ENCODE measurements at regions not wholly inside any gene's neighbourhood (a gene's known extent, or its start where the extent isn't known, plus 50 kb on each side); places are given as distances from the start of the nearest gene placed in this dataset.
"Not testable (repeated sequence)": the region's sequence is repeated elsewhere in the genome, so short reads cannot be mapped to it uniquely, and the experiment has no call there.

- Histone ChIP-seq H3K27ac (no peak overlapping the region), H3K36me3 (no peaks in the 10 kb centered on the region), H3K4me1 (no peaks in the 10 kb centered on the region), H3K9me3 (no peaks in the 10 kb centered on the region), H3K4me3 (no peak overlapping the region), H3K27me3 (no peaks in the 10 kb centered on the region)
- 83 to 94% methylated on average over 9 of the region's 9 CpGs for WGBS, 2 donors
- DNase-seq: no peak
- TF ChIP-seq POLR2AphosphoS5 (IDR thresholded peaks at IDR 0.05) (no peak), POLR2A (IDR thresholded peaks at IDR 0.05) (no peak), EP300 (IDR thresholded peaks at IDR 0.05) (no peak)
- TF ChIP-seq, protein P1, sequence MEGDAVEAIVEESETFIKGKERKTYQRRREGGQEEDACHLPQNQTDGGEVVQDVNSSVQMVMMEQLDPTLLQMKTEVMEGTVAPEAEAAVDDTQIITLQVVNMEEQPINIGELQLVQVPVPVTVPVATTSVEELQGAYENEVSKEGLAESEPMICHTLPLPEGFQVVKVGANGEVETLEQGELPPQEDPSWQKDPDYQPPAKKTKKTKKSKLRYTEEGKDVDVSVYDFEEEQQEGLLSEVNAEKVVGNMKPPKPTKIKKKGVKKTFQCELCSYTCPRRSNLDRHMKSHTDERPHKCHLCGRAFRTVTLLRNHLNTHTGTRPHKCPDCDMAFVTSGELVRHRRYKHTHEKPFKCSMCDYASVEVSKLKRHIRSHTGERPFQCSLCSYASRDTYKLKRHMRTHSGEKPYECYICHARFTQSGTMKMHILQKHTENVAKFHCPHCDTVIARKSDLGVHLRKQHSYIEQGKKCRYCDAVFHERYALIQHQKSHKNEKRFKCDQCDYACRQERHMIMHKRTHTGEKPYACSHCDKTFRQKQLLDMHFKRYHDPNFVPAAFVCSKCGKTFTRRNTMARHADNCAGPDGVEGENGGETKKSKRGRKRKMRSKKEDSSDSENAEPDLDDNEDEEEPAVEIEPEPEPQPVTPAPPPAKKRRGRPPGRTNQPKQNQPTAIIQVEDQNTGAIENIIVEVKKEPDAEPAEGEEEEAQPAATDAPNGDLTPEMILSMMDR (IDR thresholded peaks at IDR 0.05): no peak
- intact Hi-C loops (cut with DNase I): no loop called here
Observed at GRCh38 chr11:71133946-71134345, 118.4 kb downstream of the SHANK2 start.

GRCh38 chr11:71131861-71132260, 120.5 kb downstream of the SHANK2 start:
- no peaks in the 10 kb centered on the region for H3K9me3 ChIP-seq
- 71 to 84% methylated on average over 15 of the region's 15 CpGs for WGBS, 2 donors
- no peaks in the 10 kb centered on the region for H3K4me1 ChIP-seq
- no peaks in the 10 kb centered on the region for H3K27me3 ChIP-seq
- no peaks in the 10 kb centered on the region for H3K36me3 ChIP-seq
- intact Hi-C loops (cut with DNase I): no loop called here
- no peak overlapping the region for H3K27ac ChIP-seq
- DNase-seq: no peak
- TF ChIP-seq POLR2A (IDR thresholded peaks at IDR 0.05) (no peak), EP300 (IDR thresholded peaks at IDR 0.05) (no peak), POLR2AphosphoS5 (IDR thresholded peaks at IDR 0.05) (no peak)
- TF ChIP-seq, protein P1 (IDR thresholded peaks at IDR 0.05): no peak
- H3K4me3 ChIP-seq: no peak overlapping the region

- intact Hi-C loops (cut with DNase I): no loop called here
- no peaks in the 10 kb centered on the region for H3K27me3 ChIP-seq
- 88 to 95% methylated on average over 8 of the region's 8 CpGs for WGBS, 2 donors
- TF ChIP-seq, protein P1 (IDR thresholded peaks at IDR 0.05): no peak
- no peak for TF ChIP-seq POLR2AphosphoS5 (IDR thresholded peaks at IDR 0.05)
- no peak for TF ChIP-seq POLR2A (IDR thresholded peaks at IDR 0.05)
- TF ChIP-seq EP300 (IDR thresholded peaks at IDR 0.05): no peak
- no peak overlapping the region for H3K27ac ChIP-seq
- H3K4me1 ChIP-seq: no peaks in the 10 kb centered on the region
- H3K36me3 ChIP-seq: no peaks in the 10 kb centered on the region
- H3K9me3 ChIP-seq: no peaks in the 10 kb centered on the region
- DNase-seq: no peak
- no peak overlapping the region for H3K4me3 ChIP-seq
Observed at GRCh38 chr11:71130106-71130505, 122.3 kb downstream of the SHANK2 start.

- intact Hi-C loops (cut with DNase I): no loop called here
- H3K27ac ChIP-seq: no peak overlapping the region
- H3K36me3 ChIP-seq: no peaks in the 10 kb centered on the region
- TF ChIP-seq, protein P1 (IDR thresholded peaks at IDR 0.05): no peak
- TF ChIP-seq EP300 (IDR thresholded peaks at IDR 0.05) (no peak), POLR2A (IDR thresholded peaks at IDR 0.05) (no peak), POLR2AphosphoS5 (IDR thresholded peaks at IDR 0.05) (no peak)
- WGBS, 2 donors: 91 to 92% methylated on average over 5 of the region's 5 CpGs
- no peak overlapping the region for H3K4me3 ChIP-seq
- no peak for DNase-seq
- H3K4me1 ChIP-seq: no peaks in the 10 kb centered on the region
- no peaks in the 10 kb centered on the region for H3K9me3 ChIP-seq
- no peaks in the 10 kb centered on the region for H3K27me3 ChIP-seq
Observed at GRCh38 chr11:71129624-71130023, 122.8 kb downstream of the SHANK2 start.

GRCh38 chr11:71127806-71128205, 124.6 kb downstream of the SHANK2 start:
- no peaks in the 10 kb centered on the region for H3K9me3 ChIP-seq
- no peak for TF ChIP-seq POLR2A (IDR thresholded peaks at IDR 0.05)
- TF ChIP-seq EP300 (IDR thresholded peaks at IDR 0.05): no peak
- TF ChIP-seq, protein P1 (IDR thresholded peaks at IDR 0.05): no peak
- no peak for TF ChIP-seq POLR2AphosphoS5 (IDR thresholded peaks at IDR 0.05)
- H3K27ac ChIP-seq: no peak overlapping the region
- intact Hi-C loops (cut with DNase I): no loop called here
- 91 to 95% methylated on average over 11 of the region's 11 CpGs for WGBS, 2 donors
- no peaks in the 10 kb centered on the region for H3K4me1 ChIP-seq
- H3K27me3 ChIP-seq: no peaks in the 10 kb centered on the region
- H3K36me3 ChIP-seq: no peaks in the 10 kb centered on the region
- DNase-seq: no peak
- no peak overlapping the region for H3K4me3 ChIP-seq

GRCh38 chr11:71126401-71126800, 126.0 kb downstream of the SHANK2 start:
- H3K4me1 ChIP-seq; H3K27me3 ChIP-seq; intact Hi-C loops (cut with DNase I); H3K27ac ChIP-seq; H3K36me3 ChIP-seq; H3K4me3 ChIP-seq; H3K9me3 ChIP-seq; DNase-seq: not testable (repeated sequence)
- 82 to 87% methylated on average over 5 of the region's 5 CpGs for WGBS, 2 donors

Data from sigmoid colon (tissue), 6 donors.